Activated CD4-positive, alpha-beta T cell treated with anti-CD3 and anti-CD28 coated beads, Interleukin-2, amount 50 U/mL, for 16 hours (primary cell): ENCODE measurements at regions not wholly inside any gene's neighbourhood (a gene's known extent, or its start where the extent isn't known, plus 50 kb on each side); places are given as distances from the start of the nearest gene placed in this dataset.
"Not testable (repeated sequence)": the region's sequence is repeated elsewhere in the genome, so short reads cannot be mapped to it uniquely, and the experiment has no call there.

Experiments used
- DNase-seq: peaks from one replicate; pipeline ENCODE4 v3.0.0-alpha.2; 2020

DNA sequence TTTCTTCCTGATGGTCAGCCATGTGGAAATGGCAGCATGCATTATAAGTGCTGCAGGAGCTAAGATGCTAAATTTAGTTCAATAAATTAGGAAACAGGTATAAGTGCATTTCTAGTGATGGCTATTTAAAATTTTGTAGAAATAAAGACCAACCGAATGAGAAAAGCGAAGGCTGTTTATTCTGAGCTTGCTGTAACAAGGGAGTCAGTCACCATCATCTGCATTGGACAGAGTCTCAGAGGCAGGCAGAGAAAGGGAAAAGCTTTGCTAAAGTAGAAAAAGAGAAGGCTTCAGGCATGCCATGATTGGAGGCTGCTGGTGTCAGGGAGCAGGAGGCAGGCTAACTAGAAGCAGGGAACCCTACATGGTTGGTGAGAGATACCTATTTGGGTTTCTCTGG, 451.0 kb downstream of the EDEM1 start:
- no peak for DNase-seq

DNA sequence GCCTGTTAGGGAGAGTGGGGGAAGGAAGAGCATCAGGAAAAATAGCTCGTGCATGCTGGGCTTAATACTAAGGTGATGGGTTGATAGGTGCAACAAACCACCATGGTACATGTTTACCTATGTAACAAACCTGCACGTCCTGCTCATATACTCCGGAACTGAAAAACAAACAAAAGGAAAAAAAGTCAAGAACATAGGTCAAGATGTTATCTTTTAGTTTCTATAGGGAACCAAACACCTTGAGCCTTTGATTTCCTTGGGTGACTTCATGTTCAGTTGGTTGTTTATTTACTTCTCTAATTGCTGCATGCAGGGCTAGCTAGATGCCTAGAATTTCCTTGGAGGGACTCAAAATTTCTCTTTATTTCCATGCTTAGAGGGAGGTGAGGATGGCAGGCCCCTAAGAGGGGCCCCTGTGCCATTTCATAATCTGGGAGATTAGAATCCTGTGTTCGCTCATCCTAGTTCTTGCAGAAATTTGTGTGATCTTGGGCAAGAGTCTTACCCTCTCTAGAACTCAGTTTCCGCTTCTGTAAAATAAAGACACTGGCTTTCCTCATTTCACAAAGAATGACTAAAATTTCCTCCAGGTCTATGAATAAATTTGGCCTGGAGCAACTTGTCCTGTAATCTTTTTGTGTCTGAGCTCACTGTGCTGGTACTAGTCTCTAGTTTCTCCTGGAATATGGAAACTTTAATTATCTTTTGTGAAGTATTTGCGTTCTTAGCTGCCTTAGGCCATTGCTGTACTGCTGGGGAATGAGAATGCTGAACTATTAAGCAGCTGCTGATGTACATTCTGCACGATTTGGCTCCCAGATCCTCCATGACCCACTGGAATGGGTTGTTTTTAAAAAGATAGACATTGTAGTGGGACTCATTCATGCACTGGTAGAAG, 457.5 kb downstream of the EDEM1 start:
- DNase-seq, result no peak

DNA sequence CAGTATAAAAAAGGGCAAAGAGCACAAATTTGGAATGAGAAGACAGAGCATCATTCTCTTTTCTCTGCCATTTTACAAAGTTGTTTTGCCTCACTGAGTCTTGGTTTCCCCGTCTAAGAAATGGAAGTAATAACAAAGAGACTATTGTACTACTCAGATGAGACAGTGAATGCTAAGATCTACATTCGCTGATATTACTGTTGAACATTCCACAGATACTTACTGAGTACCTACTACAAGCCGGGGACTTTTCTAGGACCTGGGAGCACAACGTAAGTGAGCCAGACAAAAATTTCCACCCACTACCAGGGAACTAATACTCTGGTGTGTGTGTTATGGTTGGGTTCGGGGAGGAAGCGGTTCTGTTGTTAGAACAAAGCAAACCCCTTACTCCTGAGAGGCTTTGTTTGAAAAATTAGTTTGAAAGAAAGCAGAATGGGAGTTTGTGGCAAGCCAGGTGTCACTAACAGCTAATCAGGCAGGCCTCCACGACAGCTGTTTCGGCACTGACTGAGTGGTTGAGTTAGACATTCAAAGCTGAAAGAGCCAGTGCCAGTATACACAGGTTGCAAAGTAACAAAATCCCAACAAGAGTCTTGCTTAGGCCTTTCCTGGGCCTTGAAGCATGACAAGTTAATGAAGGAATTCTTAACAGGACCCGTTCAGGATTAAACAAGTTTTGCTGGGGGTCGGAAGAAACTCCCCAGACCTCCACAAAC, 458.3 kb downstream of the EDEM1 start:
- no peak for DNase-seq

DNA sequence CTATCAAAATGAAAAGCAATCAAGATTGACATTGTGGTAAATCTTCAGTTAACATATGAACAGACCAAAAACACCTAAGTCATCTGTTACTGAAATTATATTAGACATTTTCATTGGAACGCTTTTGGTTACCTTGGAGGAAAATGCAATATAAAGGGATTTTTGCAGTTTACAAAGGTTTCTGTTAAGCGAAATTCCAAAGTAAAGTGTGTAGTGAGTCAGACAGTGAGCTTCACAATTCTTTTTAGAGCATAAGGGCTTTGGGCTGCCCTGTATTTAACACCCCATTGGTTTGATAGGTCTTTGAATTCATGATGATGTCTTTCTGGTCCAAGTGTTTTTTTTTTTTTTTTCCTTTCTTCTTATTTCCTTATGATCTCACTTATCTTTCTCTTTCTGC, 462.8 kb downstream of the EDEM1 start:
- no peak for DNase-seq

DNA sequence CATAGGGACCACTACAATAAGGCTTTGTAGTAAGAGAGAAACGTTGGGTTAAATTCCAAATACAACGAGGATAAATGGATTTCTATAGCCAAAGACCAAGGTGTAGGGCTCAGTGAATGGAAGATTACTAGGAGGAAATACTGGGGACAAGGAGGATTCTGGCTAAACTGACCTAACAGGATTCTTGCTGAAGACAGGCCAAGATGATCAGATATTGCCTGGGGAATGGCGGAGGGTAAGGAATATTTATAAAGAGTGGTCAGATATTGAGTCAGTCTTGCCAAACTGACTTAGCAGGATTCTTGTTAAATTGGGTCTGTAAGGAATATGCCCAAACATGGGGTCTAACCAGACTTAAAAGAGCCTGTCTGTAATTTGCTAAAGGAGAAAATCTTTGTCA, 463.8 kb downstream of the EDEM1 start:
- DNase-seq, result no peak

DNA sequence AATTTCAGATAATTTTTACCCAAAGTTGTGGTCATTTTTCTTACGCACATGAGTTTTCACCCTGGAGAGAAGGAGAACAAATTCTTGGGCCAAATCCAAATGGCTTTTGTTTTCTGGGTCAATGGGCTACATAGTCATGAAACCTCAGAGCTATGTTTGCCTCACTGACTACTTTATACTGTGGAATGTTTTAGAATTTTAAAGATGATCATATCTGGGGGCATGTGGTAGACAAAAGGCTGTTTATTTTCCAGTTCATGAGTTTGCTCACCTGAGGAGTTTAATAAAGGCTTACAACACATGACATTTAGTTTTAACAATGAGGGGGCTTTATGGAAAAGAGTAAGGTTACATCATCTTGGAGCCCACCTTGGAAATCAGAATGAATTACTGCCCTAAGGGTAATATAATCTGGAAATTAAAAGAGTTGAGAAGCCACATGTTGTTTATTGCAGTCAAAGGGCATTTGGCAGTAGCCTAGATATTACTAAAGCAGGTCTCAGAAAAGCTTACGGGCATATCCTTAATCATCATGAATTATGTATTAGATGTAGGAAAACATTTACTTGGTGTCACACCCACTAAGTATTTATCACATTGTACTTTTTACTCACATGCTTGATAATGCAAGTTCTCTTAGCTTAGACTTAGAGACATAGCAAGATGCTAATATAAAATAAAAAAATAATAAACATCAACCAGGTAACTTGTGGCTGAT, 466.1 kb downstream of the EDEM1 start:
- no peak for DNase-seq

DNA sequence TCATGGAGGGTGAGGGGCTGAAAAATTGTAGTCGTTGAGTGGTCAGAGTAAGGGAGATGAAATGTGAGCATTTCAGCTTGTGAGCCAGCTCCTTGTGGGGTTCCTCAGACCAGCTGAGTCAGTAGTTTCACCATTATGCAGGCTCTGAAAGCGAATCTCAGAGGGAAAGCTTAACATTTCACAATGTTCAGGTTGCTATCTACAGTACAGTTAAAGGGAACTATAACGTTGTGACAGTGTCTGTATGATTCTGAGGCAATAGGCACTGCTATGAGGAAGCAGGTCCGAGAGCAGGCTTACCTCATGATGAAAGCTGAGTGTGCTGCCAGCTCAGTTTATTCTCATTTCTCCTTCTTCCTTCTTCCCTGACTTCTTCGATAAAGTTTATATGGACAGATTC, 469.6 kb downstream of the EDEM1 start:
- no peak for DNase-seq

DNA sequence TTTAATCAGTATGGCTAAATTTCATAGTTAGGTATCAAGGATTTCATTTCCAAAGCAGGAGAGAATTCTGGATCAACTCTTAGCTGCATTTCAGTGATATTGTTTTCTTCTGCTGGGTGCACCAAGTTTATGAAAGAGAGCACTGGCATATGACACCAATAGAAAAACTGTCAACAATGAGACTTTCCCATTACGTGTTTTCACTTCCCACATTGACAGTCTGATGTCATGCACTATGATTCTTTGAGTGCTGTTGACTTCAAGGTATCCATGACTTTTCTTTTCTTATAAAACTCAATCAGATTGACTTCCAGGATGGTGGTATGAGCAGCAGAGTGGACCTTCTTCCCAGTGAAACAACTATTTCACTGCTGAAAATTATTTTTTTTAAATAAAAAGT, 476.1 kb downstream of the EDEM1 start:
- DNase-seq, result no peak

DNA sequence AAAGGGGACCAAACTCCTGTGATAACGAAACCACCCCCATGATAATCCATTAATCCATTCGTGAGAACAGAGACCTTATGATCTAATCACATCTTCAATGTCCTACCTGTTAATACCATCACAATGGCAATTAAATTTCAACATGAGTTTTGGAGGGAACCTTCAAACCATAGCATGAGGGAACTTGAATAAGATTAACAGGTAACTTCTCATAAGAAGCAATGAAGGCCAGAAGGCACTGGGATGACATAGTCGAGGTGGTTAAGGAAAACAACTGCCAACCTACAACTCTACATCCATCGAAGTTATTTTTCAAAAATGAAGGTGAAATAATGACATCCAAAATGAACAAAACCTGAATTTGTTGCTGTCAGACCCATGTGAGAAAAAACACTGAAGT, 478.9 kb downstream of the EDEM1 start:
- DNase-seq, result no peak

DNA sequence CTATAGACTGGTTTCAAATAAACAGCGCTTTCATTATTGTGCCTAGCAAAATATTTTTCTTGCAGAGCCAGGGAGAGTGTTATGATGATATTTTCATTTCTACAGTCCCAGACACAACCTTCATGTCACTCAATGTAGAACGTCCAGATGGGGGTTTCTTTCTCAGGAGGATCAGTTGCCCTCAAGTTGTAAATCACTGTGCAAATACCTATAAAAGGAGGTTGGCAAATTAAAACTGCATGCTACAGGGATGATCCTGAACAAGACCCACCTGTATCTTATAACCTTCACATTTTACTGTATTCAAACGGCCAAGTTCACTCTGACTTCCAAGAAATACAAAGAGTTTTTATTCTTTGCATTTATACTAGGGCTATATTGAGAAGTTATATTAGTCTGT, 486.0 kb downstream of the EDEM1 start:
- DNase-seq, result no peak

DNA sequence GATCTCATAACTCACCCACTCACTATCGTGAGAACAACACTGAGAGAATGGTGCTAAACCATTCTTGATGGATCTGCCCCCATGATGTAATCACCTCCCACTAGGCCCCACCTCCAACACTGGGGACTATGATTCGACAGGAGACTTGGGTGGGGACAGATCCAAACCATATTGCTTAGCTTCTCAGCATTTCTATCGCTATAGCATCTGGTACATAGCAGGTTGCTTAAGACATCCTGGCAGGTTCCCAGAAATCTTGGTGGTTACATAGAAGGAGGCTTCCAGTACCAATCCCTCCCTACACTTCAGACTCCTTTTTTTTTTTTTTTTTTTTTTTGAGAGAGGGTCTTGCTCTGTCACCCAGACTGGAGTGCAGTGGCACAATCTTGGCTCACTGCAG, 487.8 kb downstream of the EDEM1 start:
- DNase-seq, result no peak

DNA sequence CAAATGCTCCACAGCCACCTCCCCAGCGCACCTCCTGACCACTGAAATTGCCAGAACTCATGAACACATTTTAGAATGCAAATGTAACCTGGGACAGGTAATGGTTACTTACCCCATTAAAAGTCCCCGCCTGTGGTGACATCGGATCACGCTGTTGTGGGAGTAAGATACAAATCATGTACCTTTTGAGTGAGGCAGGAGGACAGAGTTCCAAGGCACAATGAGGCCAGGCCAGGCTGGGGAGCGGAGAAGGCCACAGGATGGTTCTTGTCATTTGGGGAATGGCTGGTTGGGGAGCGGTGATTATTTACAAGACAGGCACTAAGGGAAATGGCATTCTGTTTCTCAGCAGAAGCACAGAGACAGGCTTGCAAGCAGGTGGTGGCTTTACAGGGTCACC, 490.0 kb downstream of the EDEM1 start:
- DNase-seq, result no peak

DNA sequence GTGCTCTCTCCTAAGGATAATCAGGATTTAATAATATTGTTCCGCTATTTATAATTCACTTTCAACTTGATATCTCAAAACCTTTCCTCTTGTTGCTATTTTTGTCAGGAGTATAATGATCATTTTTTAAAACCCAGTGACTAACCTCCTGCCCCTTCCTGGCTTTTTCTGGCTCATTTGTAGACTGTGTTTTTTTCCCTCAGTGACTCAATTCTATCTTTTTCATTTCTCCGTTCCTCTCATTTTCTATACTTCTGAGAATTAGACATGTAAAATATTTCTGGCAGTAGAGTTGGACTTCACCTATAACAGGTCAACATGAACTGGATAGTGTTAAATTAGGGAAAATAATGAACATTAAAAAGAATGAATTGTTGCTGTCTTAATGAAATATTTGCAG, 490.7 kb downstream of the EDEM1 start:
- no peak for DNase-seq

DNA sequence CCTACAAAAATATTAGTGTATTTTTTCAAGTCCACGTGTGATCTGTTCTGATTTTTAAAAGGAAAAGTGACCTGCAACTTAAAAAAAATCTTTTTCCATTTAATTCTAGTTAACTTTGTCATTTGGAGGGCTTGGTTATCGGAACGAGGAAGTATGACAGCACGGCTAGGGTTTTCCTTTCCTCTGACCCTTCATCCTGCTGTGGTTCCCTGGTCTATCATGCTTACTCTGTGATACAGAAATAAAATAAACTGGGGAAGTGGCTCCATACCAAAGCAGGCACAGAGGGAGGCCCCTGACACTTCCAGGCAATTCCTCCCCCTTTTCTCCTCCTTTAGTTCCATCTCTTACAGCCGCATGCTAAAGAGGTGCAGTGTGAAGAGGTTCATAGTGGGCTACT, 491.3 kb downstream of the EDEM1 start:
- DNase-seq, result no peak

DNA sequence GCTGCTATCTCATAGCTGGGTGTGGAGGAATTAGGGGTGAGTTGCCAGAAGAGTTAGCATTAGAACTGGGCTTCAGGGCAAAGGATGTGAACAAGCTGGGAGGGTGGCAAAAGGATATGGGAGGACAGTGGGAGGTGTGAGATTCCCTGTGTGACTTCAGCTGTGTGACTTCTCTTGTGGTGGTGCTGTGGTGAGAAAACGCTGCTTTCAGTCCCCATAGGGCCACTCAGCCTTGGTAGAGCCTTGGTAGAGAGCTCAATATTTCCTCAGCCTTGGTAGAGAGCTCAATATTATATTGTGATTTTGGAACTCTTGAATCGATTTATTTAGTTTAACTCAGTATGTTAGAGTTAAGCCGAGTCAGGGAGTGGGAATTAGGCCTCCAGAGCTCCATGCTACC, 499.7 kb downstream of the EDEM1 start:
- no peak for DNase-seq

DNA sequence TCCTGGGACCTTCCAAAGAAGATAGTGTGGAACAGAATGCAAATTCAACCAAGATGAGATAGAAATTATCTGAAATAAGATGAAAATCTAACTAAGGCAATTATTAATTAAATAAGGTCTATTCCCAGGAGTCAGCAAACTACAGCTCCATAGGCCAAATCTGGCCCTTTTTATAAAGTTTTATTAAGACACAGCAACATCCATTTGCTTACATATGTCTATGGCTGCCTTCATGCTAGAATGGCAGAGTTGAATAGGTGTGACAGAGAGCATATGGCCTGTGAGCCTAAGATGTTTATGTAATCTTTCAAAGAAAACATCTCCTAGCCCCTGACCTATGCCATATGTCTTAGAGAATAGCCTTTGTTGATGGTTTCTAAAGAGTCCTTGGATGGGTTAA, 503.0 kb downstream of the EDEM1 start:
- DNase-seq, result no peak

DNA sequence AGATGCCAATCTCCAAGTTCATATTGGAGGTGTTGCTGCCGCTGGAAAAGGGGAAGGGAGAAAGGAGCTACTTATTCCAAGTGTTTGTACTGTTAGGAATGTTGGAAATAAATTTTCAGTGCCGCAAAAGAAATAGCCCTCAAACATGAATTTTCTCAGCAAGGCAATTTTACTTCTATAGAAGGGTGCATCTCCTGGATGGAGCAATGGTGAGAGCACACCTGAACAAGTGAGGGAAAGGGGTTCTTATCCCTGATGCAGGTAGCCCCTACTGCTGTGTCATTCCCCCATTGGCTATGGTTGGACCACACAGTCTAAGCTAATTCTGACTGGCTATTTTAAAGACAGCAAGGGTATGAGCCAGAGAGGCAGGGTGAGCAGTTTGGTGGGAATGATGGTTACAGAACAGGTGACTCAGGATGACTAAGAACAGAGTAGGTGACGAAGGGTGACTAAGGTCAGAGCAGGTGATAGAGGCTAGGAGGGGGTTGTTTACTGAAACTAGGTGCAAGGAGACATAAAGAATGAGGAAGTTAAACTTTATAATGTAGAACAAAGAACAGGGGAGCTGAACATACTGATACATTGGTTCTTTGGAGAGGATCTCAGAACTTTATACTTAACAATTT, 503.5 kb downstream of the EDEM1 start:
- DNase-seq, result no peak

DNA sequence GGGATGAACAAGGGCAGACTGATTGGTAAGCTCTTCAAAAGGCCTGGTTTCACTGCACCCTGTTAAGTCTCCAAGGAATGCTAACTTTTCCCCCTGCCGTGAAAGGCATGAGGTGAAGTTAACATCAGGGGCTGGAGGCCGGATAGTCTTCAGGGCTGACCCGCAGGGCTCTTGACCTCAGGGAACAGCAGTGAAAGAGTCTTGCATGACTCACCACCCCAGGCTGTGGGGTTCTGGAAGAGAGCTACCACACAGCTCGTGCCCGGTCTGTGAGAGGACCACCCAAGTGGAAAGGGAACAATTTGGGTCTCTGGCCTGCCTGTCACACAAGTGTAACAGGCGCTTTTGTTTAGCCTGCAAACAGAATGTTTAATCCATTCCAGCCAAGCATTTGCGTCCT, 504.9 kb downstream of the EDEM1 start:
- no peak for DNase-seq

DNA sequence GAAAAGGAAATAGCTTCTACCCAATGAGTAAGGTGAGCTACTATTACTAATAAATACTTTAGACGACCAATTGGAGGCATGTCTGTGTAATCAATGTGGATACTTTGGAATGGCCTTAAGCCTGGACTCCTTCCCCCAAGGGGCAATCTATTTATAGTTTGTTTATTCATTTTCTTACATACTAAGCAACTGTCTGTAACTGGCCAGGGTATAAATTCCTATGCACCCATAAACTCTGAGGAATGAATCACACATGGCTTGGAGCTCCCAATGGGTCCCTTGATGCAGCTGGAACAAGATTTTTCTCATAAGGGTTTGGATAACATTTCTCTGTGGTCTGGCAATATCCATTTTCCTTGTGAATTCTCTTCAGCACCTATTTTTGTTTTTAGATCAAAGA, 506.8 kb downstream of the EDEM1 start:
- no peak for DNase-seq

DNA sequence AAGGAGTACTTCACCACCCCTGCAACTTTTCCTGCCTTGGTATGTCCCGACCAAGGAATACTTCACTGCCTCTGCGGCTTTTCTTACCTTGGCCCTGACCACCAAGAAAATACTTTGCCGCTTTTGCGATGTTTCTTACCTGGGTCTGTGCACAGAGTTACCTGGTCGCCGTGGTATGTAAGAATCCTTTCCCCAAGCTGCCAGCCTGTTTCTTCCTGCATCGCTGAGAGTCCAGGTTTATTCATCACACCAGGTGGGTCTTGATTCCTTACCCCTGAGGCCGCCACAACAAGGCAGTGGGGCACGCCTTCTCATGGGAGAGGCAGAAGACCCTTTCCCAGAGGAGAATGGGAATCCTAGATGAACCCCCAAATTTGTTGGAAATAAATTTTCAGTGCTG, 511.3 kb downstream of the EDEM1 start:
- no peak for DNase-seq

DNA sequence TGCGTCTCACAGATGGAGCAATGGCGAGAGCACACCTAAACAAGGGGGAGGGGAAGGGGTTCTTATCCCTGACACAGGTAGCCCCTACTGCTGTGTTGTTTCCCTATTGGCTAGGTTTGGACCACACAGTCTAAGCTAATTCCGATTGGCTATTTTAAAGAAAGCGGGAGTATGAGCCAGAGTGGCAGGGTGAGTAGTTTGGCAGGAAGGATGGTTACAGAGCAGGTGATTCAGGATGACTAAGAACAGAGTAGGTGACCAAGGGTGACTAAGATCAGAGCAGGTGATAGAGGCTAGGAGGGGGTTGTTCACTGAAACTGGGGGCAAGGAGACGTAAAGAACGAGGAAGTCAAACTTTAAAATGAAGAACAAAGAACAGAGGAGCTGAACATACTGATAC, 511.8 kb downstream of the EDEM1 start:
- no peak for DNase-seq

DNA sequence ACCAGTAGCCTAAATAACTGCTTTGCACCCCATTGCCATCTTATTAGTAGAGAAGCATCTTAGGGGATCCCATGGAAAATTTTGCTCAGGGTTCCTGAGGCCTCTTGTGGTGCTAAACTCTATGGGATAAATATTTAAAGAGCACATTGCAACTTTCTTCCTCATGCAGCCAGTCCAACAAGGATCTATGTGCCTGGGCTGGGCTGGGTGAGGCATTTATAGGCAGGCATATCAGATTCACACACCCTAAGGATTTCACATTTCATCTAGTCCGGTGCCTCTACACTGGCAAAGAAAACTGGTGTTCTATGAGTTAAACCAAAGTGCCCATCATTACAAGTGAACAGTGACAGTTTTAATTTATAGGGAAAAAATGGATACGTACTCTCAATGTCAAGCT, 512.3 kb downstream of the EDEM1 start:
- no peak for DNase-seq

DNA sequence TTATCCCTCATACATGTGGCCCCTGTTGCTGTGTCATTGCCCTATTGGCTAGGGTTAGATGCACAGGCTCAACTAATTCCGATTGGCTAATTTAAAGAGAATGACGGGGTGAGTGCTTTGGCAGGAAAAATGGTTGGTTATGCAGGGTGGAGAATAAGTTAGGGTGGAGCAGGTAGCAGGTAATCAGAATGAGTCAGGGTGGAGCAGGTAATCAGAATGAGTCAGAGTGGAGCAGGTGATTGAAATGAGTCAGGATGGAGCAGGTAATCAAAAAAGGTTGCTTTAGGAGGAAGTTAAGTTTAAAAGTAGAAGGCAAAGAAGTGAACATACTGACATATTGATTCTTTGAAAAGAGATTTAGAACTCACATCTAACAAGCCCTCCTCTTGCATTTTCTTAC, 513.5 kb downstream of the EDEM1 start:
- not testable (repeated sequence) for DNase-seq
